AG04450 (cell line): ENCODE measurements at regions not wholly inside any gene's neighbourhood (a gene's known extent, or its start where the extent isn't known, plus 50 kb on each side); places are given as distances from the start of the nearest gene placed in this dataset.

Experiments used
- CTCF ChIA-PET: fragments of 300-600, 350-600 bp; formaldehyde crosslinking; extraction: SDS; loops from one replicate; lab custom pipeline; 2022; ENCODE audit warnings: antibody characterized with exemption, inconsistent platforms; lab: Charles Lee
- POLR2A ChIA-PET: fragments of 350-600 bp; formaldehyde crosslinking; extraction: SDS; loops from one replicate; lab custom pipeline; 2021; ENCODE audit warnings: antibody characterized with exemption, inconsistent platforms; lab: Yijun Ruan, JAX
- DNase-seq: peaks from one replicate; pipeline ENCODE4 v3.0.0-alpha.2; 2011; ENCODE audit warnings: low read depth, low spot score
- H3K27ac ChIP-seq: one replicate; pipeline ENCODE4 v1.5.1; 2012; ENCODE audit warnings: low read depth, low read length, control low read depth
- H3K27me3 ChIP-seq: one replicate; pipeline ENCODE4 v1.6.0; 2012; ENCODE audit warnings: low read length; ENCODE audit not compliant: control insufficient read depth, insufficient read depth
- H3K4me3 ChIP-seq: 2 replicates; pipeline ENCODE4 v1.5.1; 2011; ENCODE audit warnings: mild to moderate bottlenecking, low read depth, low read length, control low read depth
- H3K9me3 ChIP-seq: 2 replicates; pipeline ENCODE4 v1.5.1; 2012; ENCODE audit warnings: low read length; ENCODE audit not compliant: control insufficient read depth, insufficient read depth
- CTCF ChIP-seq: IDR thresholded peaks from 2 replicates; pipeline ENCODE4 v1.5.1; 2011; ENCODE audit warnings: low read depth, low read length, control low read depth, inconsistent platforms

GRCh38 chr9:74218385-74219063, 278.6 kb upstream of the RORB start:
- POLR2A ChIA-PET = no interaction called here
- CTCF ChIA-PET = no interaction called here
- no peaks in the 10 kb centered on the region for H3K27me3 ChIP-seq
- no peak for DNase-seq
- H3K4me3 ChIP-seq = no peak overlapping the region
- H3K9me3 ChIP-seq = peaks cover 29% of the 10 kb centered on the region
- TF ChIP-seq CTCF = no peak
- H3K27ac ChIP-seq = no peak overlapping the region

- no peak overlapping the region for H3K27ac ChIP-seq
- no peak overlapping the region for H3K4me3 ChIP-seq
- no peak for DNase-seq
- peaks cover 29% of the 10 kb centered on the region for H3K9me3 ChIP-seq
- no peak for TF ChIP-seq CTCF
- CTCF ChIA-PET = no interaction called here
- no peaks in the 10 kb centered on the region for H3K27me3 ChIP-seq
- POLR2A ChIA-PET = no interaction called here
Observed at GRCh38 chr9:74220327-74220726, 276.8 kb upstream of the RORB start.

- CTCF ChIA-PET = no interaction called here
- no peaks in the 10 kb centered on the region for H3K9me3 ChIP-seq
- no peak for TF ChIP-seq CTCF
- POLR2A ChIA-PET = no interaction called here
- no peaks in the 10 kb centered on the region for H3K27me3 ChIP-seq
- DNase-seq = no peak
- no peak overlapping the region for H3K27ac ChIP-seq
- H3K4me3 ChIP-seq = no peak overlapping the region
Observed at GRCh38 chr9:74236857-74237256, 260.3 kb upstream of the RORB start.

- H3K27me3 ChIP-seq = no peaks in the 10 kb centered on the region
- no peaks in the 10 kb centered on the region for H3K9me3 ChIP-seq
- H3K4me3 ChIP-seq = no peak overlapping the region
- H3K27ac ChIP-seq = no peak overlapping the region
- TF ChIP-seq CTCF = no peak
- ChIA-PET POLR2A (no interaction called here), CTCF (no interaction called here)
- no peak for DNase-seq
Observed at GRCh38 chr9:74245866-74246497, 251.2 kb upstream of the RORB start.

- CTCF ChIA-PET = no interaction called here
- no peak for DNase-seq
Observed at GRCh38 chr9:74255489-74255984, 241.6 kb upstream of the RORB start.

More at GRCh38 chr9:74255489-74255984, 241.6 kb upstream of the RORB start:
- Histone ChIP-seq H3K9me3 (peaks cover 3% of the 10 kb centered on the region; the same call in 1 of the 2 replicates), H3K4me3 (no peak overlapping the region), H3K27me3 (no peaks in the 10 kb centered on the region), H3K27ac (no peak overlapping the region)
- no peak for TF ChIP-seq CTCF
- POLR2A ChIA-PET = no interaction called here
